GM12891 (cell line): ENCODE measurements at regions not wholly inside any gene's neighbourhood (a gene's known extent, or its start where the extent isn't known, plus 50 kb on each side); places are given as distances from the start of the nearest gene placed in this dataset.

ENCODE experiments used
- PAX5 ChIP-seq: IDR thresholded peaks from 2 replicates; pipeline ENCODE4 v1.6.1; 2011; ENCODE audit warnings: low read length, moderate library complexity, mild to moderate bottlenecking; ENCODE audit not compliant: insufficient read depth, severe bottlenecking
- POLR2A ChIP-seq: IDR thresholded peaks from 2 replicates; pipeline ENCODE4 v1.6.1; 2011; ENCODE audit warnings: low read depth, low read length, control low read depth
- POLR2AphosphoS5 ChIP-seq: IDR thresholded peaks from 2 replicates; pipeline ENCODE4 v1.6.1; 2011; ENCODE audit warnings: low read depth, low read length, control low read depth
- POU2F2 ChIP-seq: IDR thresholded peaks from 2 replicates; pipeline ENCODE4 v1.6.1; 2011; ENCODE audit warnings: low read depth, mild to moderate bottlenecking, control low read depth, low read length, moderate library complexity

- TF ChIP-seq POLR2A (no peak), POLR2AphosphoS5 (no peak), POU2F2 (no peak), PAX5 (no peak)
Observed at GRCh38 chr4:124111411-124111810, 601.1 kb downstream of the ANKRD50 start.
